HG02938 (cell line): ENCODE measurements at regions not wholly inside any gene's neighbourhood (a gene's known extent, or its start where the extent isn't known, plus 50 kb on each side); places are given as distances from the start of the nearest gene placed in this dataset.

Source experiments
- ATAC-seq: cut with Tn5 transposase; IDR thresholded peaks from one replicate; pipeline ENCODE4 v1.9.1; 2021; ENCODE audit warnings: mild to moderate bottlenecking, moderate library complexity; ENCODE audit not compliant: unreplicated experiment

GRCh38 chr13:63948045-63948444 is 2532.4 kb upstream of the PCDH20 start:
- no peak for ATAC-seq

DNA sequence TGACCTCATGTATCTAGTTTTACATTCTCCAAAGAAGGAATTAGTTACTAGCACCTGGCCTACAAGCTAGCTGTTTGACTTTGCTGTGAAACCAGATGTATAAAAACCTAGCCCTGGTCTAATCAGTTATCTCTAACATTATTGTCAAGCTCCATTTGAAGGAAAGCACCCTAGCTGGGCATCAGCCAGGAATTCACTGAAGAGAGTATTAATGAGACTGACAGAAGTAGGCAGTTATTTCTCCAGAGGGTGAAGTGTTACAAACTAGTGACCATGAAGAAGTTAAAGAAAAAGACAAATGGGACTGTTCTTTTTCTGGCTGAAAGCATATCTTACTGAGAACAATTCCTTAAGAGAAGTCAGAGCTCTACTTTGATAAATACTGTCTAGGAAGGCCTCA is 2529.3 kb upstream of the PCDH20 start:
- no peak for ATAC-seq

GRCh38 chr13:63942372-63942771 is 2526.7 kb upstream of the PCDH20 start:
- ATAC-seq, result no peak

DNA sequence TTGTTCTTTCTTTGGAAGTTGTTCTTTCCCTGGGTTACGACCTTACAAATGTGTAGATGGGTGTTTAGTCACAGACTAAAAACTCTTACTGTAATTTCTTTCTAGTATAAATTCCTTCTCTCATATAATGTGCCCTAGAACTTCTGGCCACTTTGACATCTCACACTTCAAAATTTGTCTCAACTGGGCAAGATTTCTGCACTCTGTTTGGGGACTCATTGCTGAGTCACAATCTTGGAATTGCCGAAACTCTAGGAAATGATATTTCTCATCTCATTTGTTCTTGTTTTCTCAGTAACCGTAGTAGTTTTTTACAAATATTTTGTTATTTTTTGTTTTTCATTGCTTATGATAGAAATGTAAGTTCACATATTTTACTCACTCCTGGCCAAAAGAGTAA is 2523.2 kb upstream of the PCDH20 start:
- no peak for ATAC-seq

GRCh38 chr13:63910511-63910910 is 2494.9 kb upstream of the PCDH20 start:
- no peak for ATAC-seq

GRCh38 chr13:63909726-63910375 is 2494.2 kb upstream of the PCDH20 start:
- ATAC-seq, result no peak

GRCh38 chr13:63902141-63902540 is 2486.5 kb upstream of the PCDH20 start:
- ATAC-seq, result no peak

- no peak for ATAC-seq
These were observed 2486.0 kb upstream of the PCDH20 start for GRCh38 chr13:63901630-63902029.

GRCh38 chr13:63900406-63900805 is 2484.8 kb upstream of the PCDH20 start:
- ATAC-seq, result no peak

GRCh38 chr13:63896321-63896720 is 2480.7 kb upstream of the PCDH20 start:
- ATAC-seq, result no peak

- no peak for ATAC-seq
These were observed 2466.4 kb upstream of the PCDH20 start for GRCh38 chr13:63882052-63882451.

DNA sequence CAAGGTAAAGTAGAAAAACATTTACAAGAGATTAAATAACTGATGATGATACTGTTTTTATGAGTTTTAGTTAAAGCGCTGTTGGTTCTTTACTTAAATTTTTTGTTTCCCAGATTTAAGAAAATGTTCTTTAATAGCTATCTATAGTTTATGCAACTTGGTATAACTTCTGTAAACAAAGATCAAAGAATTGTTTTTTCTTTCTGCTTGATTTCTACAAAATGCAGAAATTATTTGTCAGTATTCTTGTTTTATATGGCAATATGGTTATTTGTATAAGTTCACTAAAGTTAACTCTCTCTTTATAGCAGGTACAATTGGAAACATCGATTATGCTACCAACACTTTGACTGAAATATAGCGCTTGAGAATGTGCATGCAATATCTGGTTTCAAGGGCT is 2465.1 kb upstream of the PCDH20 start:
- no peak for ATAC-seq

DNA sequence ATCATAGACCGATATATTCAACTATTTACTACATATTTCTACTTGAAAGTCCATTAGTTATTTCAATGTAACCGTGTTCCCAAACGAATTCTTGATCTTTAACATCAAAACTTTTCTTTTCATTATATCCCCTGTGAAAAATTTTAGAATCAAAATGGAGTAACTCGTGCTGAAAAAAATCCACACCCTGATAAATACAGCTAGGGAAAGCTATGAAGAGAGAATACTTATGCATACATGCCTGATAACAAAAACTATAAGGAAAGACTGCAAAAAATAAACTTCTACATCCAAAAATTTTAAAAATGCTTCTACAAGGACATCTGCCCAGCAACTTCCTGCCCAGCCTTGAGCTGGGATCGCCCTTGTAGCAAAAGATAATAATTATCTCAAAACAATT is 2458.3 kb upstream of the PCDH20 start:
- ATAC-seq, result no peak

DNA sequence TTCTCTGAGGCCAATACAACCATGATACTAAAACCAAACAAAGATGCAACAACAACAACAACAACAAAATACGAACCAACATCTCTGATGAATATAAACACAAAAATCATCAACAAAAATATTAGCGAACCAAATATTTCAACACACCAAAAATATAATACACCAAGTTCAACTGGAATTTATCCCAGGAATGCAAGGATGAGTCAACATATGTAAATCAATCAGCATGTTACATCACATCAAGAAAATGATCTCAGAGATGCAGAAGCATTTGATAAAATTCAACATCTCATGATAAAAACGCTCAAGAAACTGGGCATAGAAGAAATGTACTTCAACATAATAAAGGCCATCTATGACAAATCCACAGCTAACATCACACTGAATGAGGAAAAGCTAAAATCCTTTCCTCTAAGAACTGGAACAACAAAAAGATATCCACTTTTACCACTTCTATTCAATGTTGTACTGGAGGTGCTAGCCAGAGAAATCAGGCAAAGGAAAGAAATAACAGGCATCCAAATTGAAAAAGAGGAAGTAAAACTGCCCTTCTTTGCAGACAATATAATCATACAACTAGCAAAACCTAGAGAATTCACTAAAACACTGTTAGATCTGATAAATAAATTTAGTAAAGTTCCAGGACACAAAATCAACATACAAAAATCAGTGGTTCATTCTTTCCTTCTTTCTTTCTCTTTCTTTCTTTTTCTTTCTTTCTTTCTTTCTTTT is 2448.7 kb upstream of the PCDH20 start:
- no peak for ATAC-seq

DNA sequence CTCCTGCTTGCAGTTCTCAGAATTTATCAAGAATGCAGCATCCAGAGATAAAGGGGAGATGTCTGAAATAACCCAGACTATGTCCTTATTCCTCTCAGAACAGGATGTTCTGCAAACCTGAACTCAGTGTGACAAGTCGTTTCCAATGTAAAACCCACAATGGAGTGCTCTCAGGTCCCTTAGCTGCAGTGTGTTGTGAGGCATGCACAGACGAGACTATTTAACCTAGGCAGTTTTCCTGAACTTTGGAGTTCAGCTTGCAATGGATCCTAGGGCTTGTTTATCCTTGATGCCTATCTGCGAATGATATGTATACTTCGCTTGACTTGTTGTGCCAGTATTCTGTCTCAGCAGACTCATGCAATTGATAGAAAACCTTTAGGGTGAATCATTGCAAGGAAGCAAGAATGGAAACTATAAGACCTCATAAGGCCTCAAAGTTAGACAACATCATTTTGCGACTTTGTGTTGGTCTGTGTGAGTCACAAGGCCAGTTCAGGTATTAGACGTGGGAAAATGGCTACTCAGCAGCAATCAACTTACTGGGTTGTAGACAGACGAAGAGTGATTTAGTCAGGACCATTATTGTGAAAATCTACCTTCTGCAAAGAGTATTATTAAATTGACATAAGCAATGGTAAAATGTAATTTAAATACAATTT is 2439.9 kb upstream of the PCDH20 start:
- no peak for ATAC-seq

DNA sequence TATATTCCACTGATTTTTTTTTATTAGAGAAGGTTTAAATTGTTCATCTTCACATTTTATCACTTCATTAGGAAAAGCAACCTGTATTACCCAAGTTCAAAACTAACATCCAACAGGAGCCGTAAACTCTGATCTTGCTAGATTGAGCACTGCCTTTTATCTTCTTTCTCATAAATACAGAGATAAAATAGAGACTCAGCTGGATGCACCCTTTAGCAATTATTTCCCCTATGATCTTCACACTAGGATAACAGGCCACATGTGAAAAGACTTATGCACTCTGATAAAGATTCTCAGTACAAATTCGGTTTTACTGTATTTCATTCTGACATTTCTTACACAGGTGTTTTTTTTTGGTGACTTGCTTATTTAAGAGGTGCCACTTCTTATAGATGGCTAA is 2438.2 kb upstream of the PCDH20 start:
- no peak for ATAC-seq

GRCh38 chr13:63851526-63851925 is 2435.9 kb upstream of the PCDH20 start:
- ATAC-seq, result no peak

DNA sequence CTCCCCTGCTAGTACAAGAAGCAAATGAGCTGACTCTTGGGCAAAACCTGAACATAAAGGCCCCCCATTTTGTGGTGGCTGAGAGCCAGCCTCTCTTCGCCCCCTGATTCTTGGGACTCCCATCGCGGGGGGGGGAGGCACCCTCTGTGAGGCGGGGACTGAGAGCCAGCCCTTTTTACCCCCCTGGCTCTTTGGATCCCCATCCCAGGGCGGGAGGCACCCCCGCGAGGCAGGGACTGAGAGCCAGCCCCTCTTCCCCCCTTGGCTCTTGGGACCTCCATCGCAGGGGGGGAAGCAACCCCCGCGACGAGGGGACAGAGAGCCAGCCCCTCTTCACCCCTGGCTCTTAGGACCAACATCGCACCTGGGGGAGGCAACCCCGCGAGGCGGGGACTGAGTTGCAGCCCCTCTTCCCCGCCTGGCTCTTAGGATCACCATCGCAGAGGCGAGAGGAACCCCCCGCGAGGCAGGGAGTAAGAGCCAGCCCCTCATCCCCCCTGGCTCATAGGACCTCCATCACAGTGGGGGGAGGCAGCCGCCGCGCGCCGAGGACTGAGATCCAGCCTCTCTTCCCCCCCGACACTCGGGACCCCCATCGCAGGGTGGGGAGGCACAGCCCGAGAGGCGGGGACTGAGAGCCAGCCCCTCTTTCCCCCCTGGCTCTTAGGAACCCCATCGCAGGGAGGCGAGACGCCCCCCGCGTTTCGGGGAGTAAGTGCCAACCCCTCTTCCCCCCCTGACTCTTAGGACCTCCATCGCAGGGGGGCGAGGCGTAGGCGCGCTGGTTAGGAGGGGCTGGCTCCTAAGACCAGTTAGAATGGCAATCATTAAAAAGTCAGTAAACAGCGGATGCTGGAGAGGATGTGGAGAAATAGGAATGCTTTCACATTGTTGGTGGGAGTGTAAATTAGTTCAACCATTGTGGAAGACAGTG is 2428.4 kb upstream of the PCDH20 start:
- no peak for ATAC-seq

DNA sequence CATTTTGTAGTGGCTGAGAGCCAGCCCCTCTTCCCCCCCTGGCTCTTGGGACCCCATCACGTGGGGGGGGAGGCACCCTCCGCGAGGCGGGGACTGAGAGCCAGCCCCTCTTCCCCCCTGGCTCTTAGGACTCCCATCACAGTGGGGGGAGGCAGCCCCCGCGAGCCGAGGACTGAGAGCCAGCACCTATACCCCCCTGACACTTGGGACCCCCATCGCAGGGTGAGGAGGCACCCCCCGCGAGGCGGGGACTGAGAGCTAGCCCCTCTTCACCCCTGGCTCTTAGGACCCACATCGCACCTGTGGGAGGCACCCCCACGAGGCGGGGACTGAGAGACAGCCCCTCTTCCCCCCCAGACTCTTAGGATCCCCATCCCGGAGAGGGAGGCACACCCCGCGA is 2426.5 kb upstream of the PCDH20 start:
- ATAC-seq, result no peak

DNA sequence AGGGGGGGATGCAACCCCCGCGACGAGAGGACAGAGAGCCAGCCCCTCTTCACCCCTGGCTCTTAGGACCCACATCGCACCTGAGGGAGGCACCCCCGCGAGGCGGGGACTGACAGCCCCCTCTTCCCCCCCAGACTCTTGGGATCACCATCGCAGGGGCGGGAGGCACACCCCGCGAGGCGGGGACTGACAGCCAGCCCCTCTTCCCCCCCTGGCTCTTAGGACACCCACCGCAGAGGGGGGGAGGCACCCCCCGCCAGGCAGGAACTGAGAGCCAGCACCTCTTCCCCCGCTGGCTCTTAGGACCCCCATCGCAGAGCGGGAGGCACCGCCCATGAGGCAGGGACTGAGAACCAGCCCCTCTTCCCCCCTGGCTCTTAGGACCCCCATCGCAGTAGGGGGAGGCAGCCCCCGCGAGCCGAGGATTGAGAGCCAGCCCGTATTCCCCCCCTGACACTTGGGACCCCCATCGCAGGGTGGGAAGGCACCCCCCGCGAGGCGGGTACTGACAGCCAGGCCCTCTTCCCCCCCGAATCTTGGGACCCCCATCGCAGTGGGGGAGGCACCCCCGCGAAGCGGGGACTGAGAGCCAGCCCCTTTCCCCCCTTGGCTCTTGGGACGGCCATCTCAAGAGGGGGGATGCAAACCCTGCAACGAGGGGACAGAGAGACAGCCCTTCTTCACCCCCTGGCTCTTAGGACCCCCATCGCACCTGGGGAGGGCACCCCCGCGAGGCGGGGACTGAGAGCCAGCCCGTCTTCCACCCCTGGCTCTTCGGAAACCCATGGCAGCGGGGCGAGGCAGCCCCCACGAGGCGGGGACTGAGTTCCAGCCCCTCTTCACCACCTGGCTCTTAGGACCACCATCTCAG is 2425.1 kb upstream of the PCDH20 start:
- no peak for ATAC-seq
